GM18511 (cell line): ENCODE measurements at regions not wholly inside any gene's neighbourhood (a gene's known extent, or its start where the extent isn't known, plus 50 kb on each side); places are given as distances from the start of the nearest gene placed in this dataset.
"Not testable (repeated sequence)": the region's sequence is repeated elsewhere in the genome, so short reads cannot be mapped to it uniquely, and the experiment has no call there.

ENCODE experiments used
- ATAC-seq: cut with Tn5 transposase; IDR thresholded peaks from one replicate; pipeline ENCODE4 v1.9.1; 2021; ENCODE audit warnings: mild to moderate bottlenecking, moderate library complexity; ENCODE audit not compliant: unreplicated experiment

GRCh38 chr17:26936645-26937044 is 357.3 kb upstream of the WSB1 start:
- not testable (repeated sequence) for ATAC-seq

DNA sequence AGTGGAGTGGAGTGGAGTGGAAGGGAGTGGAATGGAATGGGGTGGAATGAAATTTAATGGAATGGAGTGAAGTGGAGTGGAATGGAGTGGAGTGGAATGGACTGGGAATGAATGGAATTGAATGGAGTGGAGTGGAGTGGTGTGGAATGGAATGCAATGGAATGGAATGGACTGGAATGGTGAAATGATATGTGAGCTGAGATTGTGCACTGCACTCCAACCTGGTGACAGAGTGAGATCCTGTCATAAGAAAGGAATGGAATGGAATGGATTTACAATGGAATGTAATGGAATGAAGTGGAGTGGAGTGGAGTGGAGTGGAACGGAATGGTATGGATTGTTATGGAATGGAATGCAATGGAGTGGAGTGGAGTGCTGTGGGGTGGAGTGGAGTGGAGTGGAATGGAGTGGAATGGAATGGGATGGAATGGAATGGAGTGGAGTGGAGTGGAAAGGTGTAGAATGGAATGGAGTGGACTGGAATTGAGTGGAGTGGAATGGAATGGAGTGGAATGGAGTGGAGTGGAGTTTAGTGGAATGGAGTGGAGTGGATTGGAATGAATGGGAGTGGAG is 356.1 kb upstream of the WSB1 start:
- ATAC-seq, result not testable (repeated sequence)

GRCh38 chr17:26939755-26940154 is 354.2 kb upstream of the WSB1 start:
- ATAC-seq, result not testable (repeated sequence)

GRCh38 chr17:26940587-26940986 is 353.3 kb upstream of the WSB1 start:
- not testable (repeated sequence) for ATAC-seq

GRCh38 chr17:26962255-26963162 is 331.4 kb upstream of the WSB1 start:
- no peak for ATAC-seq

GRCh38 chr17:26963163-26963503 is 330.8 kb upstream of the WSB1 start:
- ATAC-seq, result no peak

DNA sequence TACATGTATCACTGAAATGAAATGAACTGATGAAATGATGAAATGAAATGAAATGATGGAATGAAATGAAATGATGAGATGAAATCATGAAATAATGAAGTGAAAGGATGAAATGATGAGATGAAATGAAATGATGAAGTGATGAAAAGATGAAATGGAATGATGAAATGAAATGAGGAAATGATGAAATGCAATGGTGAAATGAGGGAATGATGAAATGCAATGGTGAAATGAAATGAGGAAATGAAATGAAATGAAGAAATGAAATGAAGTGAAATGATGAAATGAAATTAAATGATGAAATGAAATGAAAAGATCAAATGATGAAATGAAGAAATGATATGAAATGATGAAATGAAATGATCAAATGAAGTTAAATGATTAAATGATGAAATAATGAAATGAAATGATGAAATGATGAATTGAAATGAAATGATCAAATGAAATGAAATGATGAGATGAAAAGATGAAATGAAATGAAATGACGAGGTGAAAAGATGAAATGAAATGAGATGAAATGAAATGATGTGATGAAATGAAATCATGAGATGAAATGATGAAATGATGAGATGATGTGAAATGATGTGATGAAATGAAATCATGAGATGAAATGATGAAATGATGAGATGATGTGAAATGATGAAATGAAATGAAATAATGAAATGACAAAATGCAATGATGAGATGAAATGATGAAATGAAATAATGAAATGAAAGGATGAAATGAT is 327.9 kb upstream of the WSB1 start:
- ATAC-seq, result not testable (repeated sequence)

- not testable (repeated sequence) for ATAC-seq
These were observed 327.2 kb upstream of the WSB1 start for GRCh38 chr17:26966625-26967179.

GRCh38 chr17:26981845-26982425 is 312.0 kb upstream of the WSB1 start:
- not testable (repeated sequence) for ATAC-seq

DNA sequence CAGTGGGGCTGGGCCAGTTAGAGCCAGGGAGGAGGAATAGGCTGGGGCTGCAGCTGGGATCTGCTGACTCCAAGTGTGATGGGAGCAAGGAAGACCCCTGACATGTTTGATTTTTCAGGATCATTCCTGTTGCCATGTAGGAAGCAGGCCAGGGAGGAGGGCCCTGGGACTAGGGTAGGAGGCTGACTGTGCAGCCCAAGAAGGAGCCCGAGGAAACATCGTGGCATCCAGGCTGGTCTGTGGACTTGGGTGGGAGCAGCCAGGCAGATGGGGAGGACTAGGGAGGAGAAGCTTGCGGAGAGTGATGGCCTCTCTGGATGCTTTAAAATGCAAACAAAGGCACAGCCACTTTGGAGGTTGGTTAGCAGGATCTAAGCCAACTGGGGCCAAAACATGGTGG is 311.4 kb upstream of the WSB1 start:
- not testable (repeated sequence) for ATAC-seq

DNA sequence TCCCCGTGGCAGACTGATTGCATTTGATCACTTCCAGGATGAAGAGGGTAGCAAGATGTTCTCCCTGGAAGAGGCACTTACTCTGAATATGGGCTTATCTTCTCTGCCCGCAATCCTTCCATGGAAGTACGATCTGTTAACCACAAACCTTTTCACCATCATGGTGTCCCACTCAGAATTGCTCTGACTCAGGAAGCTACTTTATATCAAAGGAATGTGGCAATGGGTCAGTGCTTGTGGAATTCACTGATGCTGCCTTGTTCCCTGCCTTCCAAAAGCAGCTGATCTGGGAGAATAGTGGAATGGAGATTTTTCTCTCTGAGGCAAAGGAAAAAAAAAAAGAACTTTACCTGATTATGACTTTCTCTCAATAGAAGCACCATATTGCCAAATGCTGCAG is 306.1 kb upstream of the WSB1 start:
- not testable (repeated sequence) for ATAC-seq

- not testable (repeated sequence) for ATAC-seq
These were observed 299.3 kb upstream of the WSB1 start for GRCh38 chr17:26994648-26995047.

- ATAC-seq, result not testable (repeated sequence)
These were observed 297.6 kb upstream of the WSB1 start for GRCh38 chr17:26996146-26996916.

GRCh38 chr17:27007734-27008531 is 286.0 kb upstream of the WSB1 start:
- not testable (repeated sequence) for ATAC-seq

DNA sequence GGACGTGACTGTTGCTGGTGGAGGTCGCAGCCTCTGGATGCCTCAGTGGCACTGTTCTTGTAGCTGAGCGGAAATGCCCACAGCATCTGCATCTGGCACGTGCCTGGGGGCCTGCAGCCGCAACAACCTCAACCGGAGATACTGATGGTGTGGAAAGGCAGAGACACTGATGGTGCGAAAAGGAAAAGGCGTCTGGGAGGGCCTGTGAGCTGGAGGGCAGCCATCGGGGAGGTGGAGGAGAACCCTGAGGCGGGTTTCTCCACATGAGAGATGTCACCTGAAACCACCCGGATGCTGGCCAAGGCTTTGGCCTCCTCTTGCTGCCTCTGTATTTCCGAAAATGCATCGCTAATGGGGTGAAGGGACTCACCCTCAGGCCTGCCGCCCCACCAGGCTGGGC is 284.8 kb upstream of the WSB1 start:
- no peak for ATAC-seq

- ATAC-seq, result not testable (repeated sequence)
These were observed 283.8 kb upstream of the WSB1 start for GRCh38 chr17:27010138-27010537.

GRCh38 chr17:27030552-27030951 is 263.4 kb upstream of the WSB1 start:
- ATAC-seq, result not testable (repeated sequence)

GRCh38 chr17:27038676-27039075 is 255.2 kb upstream of the WSB1 start:
- no peak for ATAC-seq

DNA sequence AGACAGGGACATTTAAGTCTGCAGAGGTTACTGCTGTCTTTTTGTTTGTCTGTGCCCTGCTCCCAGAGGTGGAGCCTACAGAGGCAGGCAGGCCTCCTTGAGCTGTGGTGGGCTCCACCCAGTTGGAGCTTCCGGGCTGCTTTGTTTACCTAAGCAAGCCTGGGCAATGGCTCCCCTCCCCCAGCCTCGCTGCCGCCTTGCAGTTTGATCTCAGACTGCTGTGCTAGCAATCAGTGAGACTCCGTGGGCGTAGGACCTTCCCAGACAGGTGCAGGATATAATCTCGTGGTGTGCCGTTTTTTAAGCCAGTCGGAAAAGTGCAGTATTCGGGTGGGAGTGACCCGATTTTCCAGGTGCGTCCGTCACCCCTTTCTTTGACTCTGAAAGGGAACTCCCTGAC is 248.9 kb upstream of the WSB1 start:
- ATAC-seq, result not testable (repeated sequence)
